Skeletal muscle tissue (tissue), 3 donors: ENCODE measurements at regions not wholly inside any gene's neighbourhood (a gene's known extent, or its start where the extent isn't known, plus 50 kb on each side); places are given as distances from the start of the nearest gene placed in this dataset.
A peak's percentile ranks its signal among the peaks of the same experiment; 100 is the strongest.

Experiments used
- H3K27ac ChIP-seq: one replicate; pipeline ENCODE4 v1.7.0; 2013; ENCODE audit warnings: mild to moderate bottlenecking, low read depth, low read length, inconsistent platforms
- H3K27me3 ChIP-seq, 3 donors: one replicate each; pipeline ENCODE4 v1.7.0; 2013; ENCODE audit warnings: low read length in 3 of 3; ENCODE audit not compliant: control insufficient read depth in 3 of 3, insufficient read depth in 3 of 3
- H3K36me3 ChIP-seq, 3 donors: one replicate each; pipeline ENCODE4 v1.7.0; 2013; ENCODE audit warnings: low read length in 3 of 3; ENCODE audit not compliant: control insufficient read depth in 3 of 3, insufficient read depth in 3 of 3
- H3K4me1 ChIP-seq, 3 donors: one replicate each; pipeline ENCODE4 v1.7.0; 2013; ENCODE audit warnings: low read length in 3 of 3, mild to moderate bottlenecking in 3 of 3; ENCODE audit not compliant: control insufficient read depth in 3 of 3, insufficient read depth in 3 of 3
- H3K4me3 ChIP-seq, 3 donors: one replicate each; pipeline ENCODE4 v1.7.0; 2013; ENCODE audit warnings: low read length in 3 of 3
- H3K9ac ChIP-seq, 3 donors: one replicate each; pipeline ENCODE4 v1.7.0; 2013; ENCODE audit warnings: low read length in 3 of 3, mild to moderate bottlenecking in 3 of 3, moderate library complexity in 2 of 3, low read depth in 1 of 3
- H3K9me3 ChIP-seq, 3 donors: one replicate each; pipeline ENCODE4 v1.7.0; 2013; ENCODE audit warnings: low read length in 3 of 3; ENCODE audit not compliant: control insufficient read depth in 3 of 3
- donor health status: Osteomylitis.

GRCh38 chr11:8828580-8829361, 82.2 kb upstream of the AKIP1 start:
- Histone ChIP-seq H3K4me1 (peaks cover 16 to 17% (median 16%) of the 10 kb centered on the region in 3 donors), H3K27ac (no peak overlapping the region)

DNA sequence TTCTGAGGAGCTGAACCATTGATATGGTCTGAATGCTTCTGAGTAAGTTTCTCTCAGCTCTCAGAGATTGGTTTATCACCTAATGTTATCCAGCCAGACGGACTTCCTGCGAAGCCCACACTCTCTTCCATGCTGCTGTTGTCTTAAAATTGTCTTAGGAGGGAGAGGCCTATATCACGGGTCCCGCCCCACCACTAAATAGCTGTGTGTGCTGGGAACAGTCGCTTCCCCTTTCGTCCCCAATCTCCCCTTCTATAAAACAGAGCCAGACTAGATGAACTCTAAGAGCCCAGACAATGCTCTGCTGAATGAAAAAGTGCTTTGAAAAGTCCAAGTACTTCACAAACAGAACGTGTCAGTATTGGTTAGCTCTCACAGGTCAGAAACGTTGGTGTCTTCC, 81.4 kb upstream of the AKIP1 start:
- peaks cover 17 to 24% (median 19%) of the 10 kb centered on the region in 3 donors for H3K4me1 ChIP-seq
- H3K36me3 ChIP-seq, result no peaks in the 10 kb centered on the region
- no peak overlapping the region for H3K9ac ChIP-seq

More at GRCh38 chr11:8828580-8829361, 82.2 kb upstream of the AKIP1 start:
- Histone ChIP-seq H3K36me3 (no peaks in the 10 kb centered on the region), H3K4me3 (no peak overlapping the region), H3K27me3 (no peaks in the 10 kb centered on the region), H3K9me3 (no peaks in the 10 kb centered on the region), H3K9ac (no peak overlapping the region)

GRCh38 chr11:8830641-8831040, 80.3 kb upstream of the AKIP1 start:
- H3K9ac ChIP-seq, result no peak overlapping the region
- H3K27ac ChIP-seq, result no peak overlapping the region
- no peaks in the 10 kb centered on the region for H3K27me3 ChIP-seq
- no peaks in the 10 kb centered on the region for H3K9me3 ChIP-seq
- H3K4me3 ChIP-seq, result no peak overlapping the region
- no peaks in the 10 kb centered on the region for H3K36me3 ChIP-seq
- H3K4me1 ChIP-seq, result peaks cover 17 to 26% (median 19%) of the 10 kb centered on the region in 3 donors

More for the DNA sequence above, 81.4 kb upstream of the AKIP1 start:
- Histone ChIP-seq H3K27ac (no peak overlapping the region), H3K27me3 (no peaks in the 10 kb centered on the region), H3K4me3 (no peak overlapping the region), H3K9me3 (no peaks in the 10 kb centered on the region)

GRCh38 chr11:8831861-8832260, 79.1 kb upstream of the AKIP1 start:
- H3K9ac ChIP-seq, result no peak overlapping the region
- no peaks in the 10 kb centered on the region for H3K27me3 ChIP-seq
- H3K36me3 ChIP-seq, result no peaks in the 10 kb centered on the region
- no peak overlapping the region for H3K27ac ChIP-seq
- no peak overlapping the region for H3K4me3 ChIP-seq
- H3K4me1 ChIP-seq, result peaks cover 17 to 28% (median 19%) of the 10 kb centered on the region in 3 donors
- no peaks in the 10 kb centered on the region for H3K9me3 ChIP-seq

- Histone ChIP-seq H3K27me3 (no peaks in the 10 kb centered on the region), H3K9me3 (no peaks in the 10 kb centered on the region), H3K27ac (peak overlapping the region; percentile 79), H3K9ac (peak overlapping the region in 2 of 3 donors; percentile 19 to 44), H3K36me3 (no peaks in the 10 kb centered on the region), H3K4me3 (peak overlapping the region in 1 of 3 donors; percentile 10), H3K4me1 (peaks cover 17 to 28% (median 19%) of the 10 kb centered on the region in 3 donors)
These were observed 78.3 kb upstream of the AKIP1 start for GRCh38 chr11:8832571-8833260.

DNA sequence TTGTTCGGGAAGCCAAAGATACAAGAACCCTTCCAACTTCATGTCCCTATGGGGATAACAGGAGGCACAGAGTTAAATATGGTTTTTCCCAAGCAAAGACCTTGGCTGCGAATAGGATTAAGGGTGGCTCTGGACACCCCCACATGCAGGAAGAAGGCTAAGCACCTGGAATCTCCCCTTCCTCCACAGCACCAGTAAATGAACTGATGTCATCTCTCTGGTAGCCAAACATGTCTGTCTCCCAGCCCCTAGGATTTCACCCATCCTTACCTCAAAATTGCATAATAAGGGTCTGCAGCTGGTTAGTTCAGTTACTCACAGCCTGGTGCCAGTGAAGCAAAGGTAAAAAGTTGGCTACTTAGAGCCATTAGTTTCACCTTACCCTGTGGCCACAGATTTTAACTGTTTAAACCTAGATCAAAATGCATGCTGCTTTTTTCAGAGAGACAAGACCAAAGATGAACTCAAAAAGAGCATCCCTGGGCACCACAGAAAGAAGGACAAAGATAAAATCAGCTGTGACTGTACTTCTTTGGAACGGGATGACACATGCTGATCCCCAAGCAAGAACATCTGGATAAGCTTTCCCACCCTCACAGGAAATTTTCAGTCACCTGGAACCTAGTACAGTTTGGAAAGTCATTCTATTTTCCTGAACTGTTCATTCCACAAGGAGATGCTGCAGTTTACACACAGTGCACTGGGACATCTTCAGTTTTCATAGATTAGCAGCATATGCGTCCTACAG, 77.2 kb upstream of the AKIP1 start:
- Histone ChIP-seq H3K4me3 (no peak overlapping the region), H3K9me3 (no peaks in the 10 kb centered on the region), H3K27ac (peak overlapping the region; percentile 25)

DNA sequence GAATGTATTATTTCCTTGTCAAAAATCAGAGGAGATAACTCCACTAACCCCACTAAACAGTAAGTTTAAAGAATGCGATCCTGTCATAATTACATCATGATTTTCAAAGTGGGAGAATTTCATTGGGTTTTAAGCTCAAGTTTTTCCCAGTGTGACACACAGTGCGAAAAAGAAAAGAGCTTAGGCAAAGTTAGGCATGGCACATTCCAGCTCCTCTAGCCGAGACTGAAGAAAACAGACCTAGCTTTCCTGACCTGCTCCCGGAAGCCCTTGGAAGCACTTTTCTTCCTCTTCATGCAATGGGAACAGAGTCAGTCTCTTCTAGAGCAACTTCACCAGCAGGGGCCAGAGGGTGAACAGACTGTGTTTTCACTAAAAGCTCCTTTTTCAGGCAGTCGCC, 76.6 kb upstream of the AKIP1 start:
- peak overlapping the region; percentile 25 for H3K27ac ChIP-seq
- no peaks in the 10 kb centered on the region for H3K9me3 ChIP-seq
- H3K4me3 ChIP-seq, result no peak overlapping the region
- H3K9ac ChIP-seq, result no peak overlapping the region
- no peaks in the 10 kb centered on the region for H3K27me3 ChIP-seq
- peaks cover 24 to 31% (median 27%) of the 10 kb centered on the region in 3 donors for H3K4me1 ChIP-seq
- H3K36me3 ChIP-seq, result no peaks in the 10 kb centered on the region

More for the DNA sequence above, 77.2 kb upstream of the AKIP1 start:
- Histone ChIP-seq H3K9ac (no peak overlapping the region), H3K4me1 (peaks cover 21 to 32% (median 27%) of the 10 kb centered on the region in 3 donors), H3K36me3 (no peaks in the 10 kb centered on the region), H3K27me3 (no peaks in the 10 kb centered on the region)

GRCh38 chr11:8838248-8838647, 72.7 kb upstream of the AKIP1 start:
- Histone ChIP-seq H3K4me3 (no peak overlapping the region), H3K9ac (peak overlapping the region in 1 of 3 donors; percentile 28), H3K9me3 (no peaks in the 10 kb centered on the region), H3K36me3 (no peaks in the 10 kb centered on the region), H3K4me1 (peaks cover 16 to 30% (median 21%) of the 10 kb centered on the region in 3 donors), H3K27me3 (no peaks in the 10 kb centered on the region), H3K27ac (peak overlapping the region; percentile 24)

DNA sequence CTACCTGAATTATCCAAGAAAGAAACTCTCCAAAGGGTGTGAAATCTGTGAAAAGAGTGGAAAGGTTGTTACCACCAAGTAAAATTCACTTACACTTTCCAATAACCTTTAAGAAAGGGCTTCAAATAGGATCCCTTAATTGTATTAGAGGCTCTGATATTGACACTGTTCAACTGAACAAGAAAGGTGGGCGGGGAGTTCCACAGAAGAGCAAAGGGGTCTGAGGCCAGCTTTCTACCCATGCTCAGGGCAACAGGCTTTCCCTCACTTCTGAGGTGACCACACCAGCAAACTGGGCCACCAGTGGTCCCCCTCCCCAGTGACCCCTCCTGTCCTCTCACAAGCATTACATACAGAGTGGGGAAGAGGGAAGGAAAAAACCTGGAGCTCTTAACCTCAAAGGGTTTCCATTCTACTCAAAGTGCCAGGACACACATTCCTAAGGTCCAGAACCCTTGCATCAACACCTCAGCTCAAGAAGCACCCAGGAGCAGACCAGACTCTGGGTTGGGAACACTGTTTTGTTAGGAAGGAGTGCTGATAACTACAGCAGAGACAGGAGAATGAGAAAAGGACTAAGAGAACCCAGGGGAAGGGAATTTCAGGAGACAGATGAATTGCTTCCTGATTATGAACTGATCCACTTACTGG, 71.6 kb upstream of the AKIP1 start:
- H3K27me3 ChIP-seq, result no peaks in the 10 kb centered on the region
- H3K27ac ChIP-seq, result no peak overlapping the region
- H3K4me3 ChIP-seq, result no peak overlapping the region
- H3K36me3 ChIP-seq, result no peaks in the 10 kb centered on the region
- no peaks in the 10 kb centered on the region for H3K9me3 ChIP-seq
- peaks cover 9 to 18% (median 16%) of the 10 kb centered on the region in 3 donors for H3K4me1 ChIP-seq
- H3K9ac ChIP-seq, result no peak overlapping the region
